Mammary epithelial cell (primary cell): ENCODE measurements at regions not wholly inside any gene's neighbourhood (a gene's known extent, or its start where the extent isn't known, plus 50 kb on each side); places are given as distances from the start of the nearest gene placed in this dataset.

Source experiments
- CTCF ChIP-seq, 2 donors: IDR thresholded peaks in 1 of 2; conservative IDR thresholded peaks in 1 of 2; 2 replicates each; pipeline ENCODE4 v1.5.1; 2011 to 2012; ENCODE audit warnings: inconsistent platforms in 2 of 2, low read length in 2 of 2, mild to moderate bottlenecking in 2 of 2, control low read depth in 1 of 2, low read depth in 1 of 2; ENCODE audit not compliant: insufficient read depth in 1 of 2; ENCODE audit errors: extremely low read depth in 1 of 2
- EZH2 ChIP-seq: IDR thresholded peaks from 2 replicates; pipeline ENCODE4 v1.6.1; 2012; ENCODE audit warnings: low read length, inconsistent platforms, borderline replicate concordance

GRCh38 chr12:105865886-105866285 is 272.9 kb downstream of the NUAK1 start:
- TF ChIP-seq CTCF (conservative IDR thresholded peaks at IDR 0.05 in 1 of 2, IDR thresholded peaks at IDR 0.05 in 1 of 2; ENCODE audit: extremely low read depth in 1 of 2, insufficient read depth in 1 of 2, low read depth in 1 of 2, low read length in 2 of 2) (no peak), EZH2 (no peak)
